Thoracic aorta (tissue), 2 donors: ENCODE measurements at regions not wholly inside any gene's neighbourhood (a gene's known extent, or its start where the extent isn't known, plus 50 kb on each side); places are given as distances from the start of the nearest gene placed in this dataset.

Source experiments
- ATAC-seq: fragments of 150-250 bp; one replicate; pipeline ENCODE4 v1.8.0; 2017; ENCODE audit warnings: low read depth; ENCODE audit not compliant: insufficient number of reproducible peaks, low FRiP score
- DNase-seq: peaks from one replicate; pipeline ENCODE4 v3.0.0-alpha.2; 2020; ENCODE audit warnings: low spot score
- H3K27ac ChIP-seq, 2 donors: fragments of 200-600 bp; sonication (generic); 1 replicate in 1 of 2; 2 replicates in 1 of 2; pipeline ENCODE4 v1.5.1; 2016; ENCODE audit warnings: mild to moderate bottlenecking in 2 of 2, moderate library complexity in 2 of 2
- H3K27me3 ChIP-seq: fragments of 200-600 bp; sonication (generic); replicated peaks from 2 replicates; pipeline ENCODE4 v1.6.0; 2016; ENCODE audit warnings: mild to moderate bottlenecking; ENCODE audit not compliant: insufficient read depth
- H3K36me3 ChIP-seq: fragments of 200-600 bp; sonication (generic); one replicate; pipeline ENCODE4 v1.5.1; 2016
- H3K4me1 ChIP-seq, 2 donors: fragments of 200-600 bp; sonication (generic); 1 replicate in 1 of 2; 2 replicates in 1 of 2; pipeline versions ENCODE4 v1.5.1 to v1.6.0; 2016; ENCODE audit warnings: low read depth in 2 of 2, mild to moderate bottlenecking in 1 of 2; ENCODE audit not compliant: control insufficient read depth in 1 of 2
- H3K4me3 ChIP-seq: fragments of 200-600 bp; sonication (generic); 2 replicates; pipeline ENCODE4 v1.5.1; 2016; ENCODE audit warnings: mild to moderate bottlenecking
- H3K9me3 ChIP-seq: fragments of 200-600 bp; sonication (generic); 2 replicates; pipeline ENCODE4 v1.5.1; 2016
- TF ChIP-seq, protein P1 (sequence below): fragments of 200-600 bp; sonication (generic); IDR thresholded peaks from one replicate; pipeline ENCODE4 v1.5.1; 2019; ENCODE audit warnings: antibody characterized with exemption

GRCh38 chr15:36409819-36410218 is 169.6 kb upstream of the CDIN1 start:
- Histone ChIP-seq H3K27ac (no peak overlapping the region), H3K27me3 (no peaks in the 10 kb centered on the region), H3K4me1 (peaks cover 0 to 11% of the 10 kb centered on the region in 2 donors), H3K9me3 (no peaks in the 10 kb centered on the region), H3K36me3 (no peaks in the 10 kb centered on the region), H3K4me3 (no peak overlapping the region)
- DNase-seq (no peak), ATAC-seq (no peak)
- TF ChIP-seq, protein P1, sequence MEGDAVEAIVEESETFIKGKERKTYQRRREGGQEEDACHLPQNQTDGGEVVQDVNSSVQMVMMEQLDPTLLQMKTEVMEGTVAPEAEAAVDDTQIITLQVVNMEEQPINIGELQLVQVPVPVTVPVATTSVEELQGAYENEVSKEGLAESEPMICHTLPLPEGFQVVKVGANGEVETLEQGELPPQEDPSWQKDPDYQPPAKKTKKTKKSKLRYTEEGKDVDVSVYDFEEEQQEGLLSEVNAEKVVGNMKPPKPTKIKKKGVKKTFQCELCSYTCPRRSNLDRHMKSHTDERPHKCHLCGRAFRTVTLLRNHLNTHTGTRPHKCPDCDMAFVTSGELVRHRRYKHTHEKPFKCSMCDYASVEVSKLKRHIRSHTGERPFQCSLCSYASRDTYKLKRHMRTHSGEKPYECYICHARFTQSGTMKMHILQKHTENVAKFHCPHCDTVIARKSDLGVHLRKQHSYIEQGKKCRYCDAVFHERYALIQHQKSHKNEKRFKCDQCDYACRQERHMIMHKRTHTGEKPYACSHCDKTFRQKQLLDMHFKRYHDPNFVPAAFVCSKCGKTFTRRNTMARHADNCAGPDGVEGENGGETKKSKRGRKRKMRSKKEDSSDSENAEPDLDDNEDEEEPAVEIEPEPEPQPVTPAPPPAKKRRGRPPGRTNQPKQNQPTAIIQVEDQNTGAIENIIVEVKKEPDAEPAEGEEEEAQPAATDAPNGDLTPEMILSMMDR = no peak

- TF ChIP-seq, protein P1 = no peak
- peaks cover 0 to 7% of the 10 kb centered on the region in 2 donors for H3K4me1 ChIP-seq
- H3K9me3 ChIP-seq = no peaks in the 10 kb centered on the region
- ATAC-seq = no peak
- H3K27me3 ChIP-seq = no peaks in the 10 kb centered on the region
- no peak for DNase-seq
- H3K36me3 ChIP-seq = no peaks in the 10 kb centered on the region
- H3K27ac ChIP-seq = no peak overlapping the region
- H3K4me3 ChIP-seq = no peak overlapping the region
Measured at GRCh38 chr15:36414670-36415069, 164.8 kb upstream of the CDIN1 start.

DNA sequence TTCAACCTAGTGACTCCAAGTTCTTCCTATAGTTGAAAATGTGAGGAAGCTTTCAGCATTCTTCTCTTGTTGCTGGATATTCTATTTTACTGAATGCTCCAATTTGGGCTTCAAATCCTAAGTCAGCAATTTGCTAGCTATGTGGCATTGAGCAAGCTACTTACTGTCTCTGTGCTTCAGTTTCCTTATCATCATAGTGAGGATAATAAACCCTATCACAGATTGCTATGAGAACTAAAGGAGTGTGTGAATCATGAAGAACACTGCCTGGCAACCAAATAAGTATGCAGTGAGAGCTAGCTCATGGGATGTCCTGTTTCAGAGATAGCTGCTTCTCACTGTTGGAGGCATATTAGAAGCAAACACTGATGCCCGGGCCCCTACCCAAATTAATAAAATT is 163.8 kb upstream of the CDIN1 start:
- no peak overlapping the region for H3K4me3 ChIP-seq
- H3K27me3 ChIP-seq = no peaks in the 10 kb centered on the region
- no peaks in the 10 kb centered on the region for H3K9me3 ChIP-seq
- peaks cover 0 to 7% of the 10 kb centered on the region in 2 donors for H3K4me1 ChIP-seq
- no peak for ATAC-seq
- DNase-seq = no peak
- TF ChIP-seq, protein P1 = no peak
- no peaks in the 10 kb centered on the region for H3K36me3 ChIP-seq
- H3K27ac ChIP-seq = no peak overlapping the region

GRCh38 chr15:36422631-36423030 is 156.8 kb upstream of the CDIN1 start:
- Histone ChIP-seq H3K4me3 (no peak overlapping the region), H3K9me3 (peaks cover 6% of the 10 kb centered on the region), H3K27ac (no peak overlapping the region), H3K36me3 (no peaks in the 10 kb centered on the region), H3K4me1 (no peaks in the 10 kb centered on the region), H3K27me3 (no peaks in the 10 kb centered on the region)
- DNase-seq = no peak
- ATAC-seq = no peak
- TF ChIP-seq, protein P1 = no peak

DNA sequence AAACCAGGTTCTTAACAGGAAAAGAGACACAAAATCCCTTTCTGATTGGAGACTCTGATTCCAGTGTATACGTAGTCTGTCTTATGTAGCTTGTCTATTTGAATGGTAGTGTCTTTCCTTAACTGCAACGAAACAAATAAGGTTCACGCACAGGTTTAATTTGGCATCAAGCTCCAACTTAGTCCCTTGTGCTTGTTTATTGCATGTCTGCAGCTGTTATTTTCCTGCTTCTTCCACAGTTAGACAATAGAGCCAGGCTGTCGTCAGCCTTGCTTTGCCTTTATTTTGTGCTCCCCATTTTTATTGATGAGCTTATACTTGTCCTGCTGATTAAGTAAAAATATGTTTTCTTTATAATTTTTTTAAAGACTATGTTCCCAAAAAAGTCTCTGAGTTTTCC is 152.7 kb upstream of the CDIN1 start:
- DNase-seq (no peak), ATAC-seq (no peak)
- Histone ChIP-seq H3K4me1 (no peaks in the 10 kb centered on the region), H3K4me3 (no peak overlapping the region), H3K36me3 (no peaks in the 10 kb centered on the region), H3K27ac (no peak overlapping the region), H3K9me3 (peaks cover under 1% of the 10 kb centered on the region), H3K27me3 (no peaks in the 10 kb centered on the region)
- TF ChIP-seq, protein P1 = no peak
